GM12878 (cell line): ENCODE measurements at regions not wholly inside any gene's neighbourhood (a gene's known extent, or its start where the extent isn't known, plus 50 kb on each side); places are given as distances from the start of the nearest gene placed in this dataset.

Experiments used
- ATAC-seq: fragments of 200-7000 bp; cut with Tn5 transposase; 3 replicates; pipeline ENCODE4 v1.9.1; 2020; ENCODE audit warnings: mild to moderate bottlenecking, moderate library complexity
- BruUV-seq: library from RNA; stranded (reverse); fragments of 400-500 nt; replicated peaks from 2 replicates; lab custom pipeline; 2021; lab: Mats Ljungman, UMichigan
- CTCF ChIA-PET: fragments of 300-600 bp; sonication (Branson Sonifier 250); formaldehyde crosslinking; extraction: SDS; loops from one replicate; lab custom pipeline; 2021; ENCODE audit warnings: inconsistent platforms; lab: Yijun Ruan, JAX
- POLR2A ChIA-PET: fragments of 350-600 bp; formaldehyde crosslinking; extraction: SDS; loops from one replicate; lab custom pipeline; 2021; ENCODE audit warnings: inconsistent platforms; lab: Charles Lee
- RAD21 ChIA-PET: fragments of 300-600 bp; sonication (Branson Sonifier 250); formaldehyde crosslinking; loops from one replicate; lab custom pipeline; 2023; ENCODE audit warnings: antibody characterized with exemption; ENCODE audit not compliant: unreplicated experiment; lab: Charles Lee
- SMC1A ChIA-PET: fragments of 300-600 bp; sonication (Branson Sonifier 250); formaldehyde crosslinking; loops from one replicate; lab custom pipeline; 2023; ENCODE audit not compliant: unreplicated experiment, uncharacterized antibody; lab: Charles Lee
- DNase-seq: peaks from one replicate; pipeline ENCODE4 v3.0.0-alpha.2; 2011; ENCODE audit warnings: low read depth, low spot score
- FAIRE-seq: peaks from 3 replicates; lab custom pipeline; 2011; peaks lifted over from hg19 to GRCh38; lab: Jason Lieb, UNC
- H2AFZ ChIP-seq: 2 replicates; pipeline ENCODE4 v1.6.0; 2011; ENCODE audit warnings: low read depth, low read length, control low read depth; ENCODE audit not compliant: control insufficient read depth
- H3K27ac ChIP-seq: 2 replicates; pipeline ENCODE4 v1.5.1; 2011; ENCODE audit warnings: control low read depth; ENCODE audit not compliant: control insufficient read depth, insufficient read depth
- H3K27me3 ChIP-seq, 2 experiments: replicated peaks in 1 of 2; 2 replicates each; pipeline versions ENCODE4 v1.6.0 to v1.6.1; 2011; ENCODE audit warnings: low read length in 1 of 2; ENCODE audit not compliant: control insufficient read depth in 2 of 2, insufficient read depth in 2 of 2
- H3K36me3 ChIP-seq, 2 experiments: 2 replicates each; pipeline ENCODE4 v1.5.1; 2011; ENCODE audit warnings: low read length in 1 of 2; ENCODE audit not compliant: control insufficient read depth in 2 of 2, insufficient read depth in 2 of 2
- H3K4me1 ChIP-seq: 2 replicates; pipeline ENCODE4 v1.6.1; 2011; ENCODE audit warnings: mild to moderate bottlenecking, low read length, moderate library complexity, mixed read lengths; ENCODE audit not compliant: control insufficient read depth, insufficient read depth
- H3K4me2 ChIP-seq: 2 replicates; pipeline ENCODE4 v1.6.0; 2011; ENCODE audit warnings: control low read depth; ENCODE audit not compliant: control insufficient read depth, insufficient read depth
- H3K4me3 ChIP-seq: fragments of 200-600 bp; sonication (generic); 2 replicates; pipeline ENCODE4 v1.5.1; 2016
- H3K79me2 ChIP-seq: 2 replicates; pipeline ENCODE4 v1.6.0; 2011; ENCODE audit warnings: low read length; ENCODE audit not compliant: control insufficient read depth, insufficient read depth
- H3K9ac ChIP-seq: 2 replicates; pipeline ENCODE4 v1.8.0; 2011; ENCODE audit warnings: low read length, control low read depth, mixed read lengths; ENCODE audit not compliant: control insufficient read depth, insufficient read depth
- H3K9me3 ChIP-seq: replicated peaks from 3 replicates; pipeline ENCODE4 v1.5.1; 2011; ENCODE audit warnings: mild to moderate bottlenecking, low read length; ENCODE audit not compliant: control insufficient read depth, insufficient read depth
- H4K20me1 ChIP-seq: 2 replicates; pipeline ENCODE4 v1.6.0; 2011; ENCODE audit not compliant: control insufficient read depth, insufficient read depth
- ASH2L ChIP-seq: fragments of 300-600, 200-600 bp; sonication (generic); IDR thresholded peaks from 2 replicates; pipeline ENCODE4 v1.6.1; 2017; ENCODE audit warnings: low read depth, mild to moderate bottlenecking, borderline replicate concordance
- ATF7 ChIP-seq: fragments of 450-650 bp; IDR thresholded peaks from 2 replicates; pipeline ENCODE4 v1.6.1; 2016; ENCODE audit warnings: low read depth, mild to moderate bottlenecking
- BRCA1 ChIP-seq: IDR thresholded peaks from 2 replicates; pipeline ENCODE4 v1.6.1; 2011; ENCODE audit warnings: low read depth, low read length, improper control_type of control experiment
- CHD2 ChIP-seq: IDR thresholded peaks from 2 replicates; pipeline ENCODE4 v1.6.1; 2011; ENCODE audit warnings: low read depth, low read length, improper control_type of control experiment, borderline replicate concordance
- ELK1 ChIP-seq: IDR thresholded peaks from 2 replicates; pipeline ENCODE4 v1.6.1; 2012; ENCODE audit warnings: low read depth, low read length, improper control_type of control experiment
- JUNB ChIP-seq: IDR thresholded peaks from 2 replicates; pipeline ENCODE4 v1.6.1; 2016; ENCODE audit warnings: antibody characterized with exemption, mild to moderate bottlenecking
- NFXL1 ChIP-seq: fragments of 450-650 bp; IDR thresholded peaks from 2 replicates; pipeline ENCODE4 v1.6.1; 2017; ENCODE audit warnings: antibody characterized with exemption, mild to moderate bottlenecking, borderline replicate concordance
- POU2F2 ChIP-seq: IDR thresholded peaks from 3 replicates; pipeline ENCODE4 v1.6.1; 2011; ENCODE audit warnings: low read depth, mild to moderate bottlenecking, low read length, borderline replicate concordance
- RELA ChIP-seq: fragments of 450-650 bp; IDR thresholded peaks from 2 replicates; pipeline ENCODE4 v1.8.0; 2014; ENCODE audit warnings: borderline replicate concordance; ENCODE audit not compliant: partially characterized antibody
- ZBTB4 ChIP-seq: fragments of 450-650 bp; formaldehyde crosslinking; IDR thresholded peaks from 2 replicates; pipeline ENCODE4 v1.4.0; 2022; ENCODE audit warnings: mild to moderate bottlenecking, moderate library complexity
- ZZZ3 ChIP-seq: IDR thresholded peaks from 2 replicates; pipeline ENCODE4 v1.6.1; 2011; ENCODE audit warnings: low read depth; ENCODE audit not compliant: control insufficient read depth, insufficient read length
- WGBS: methylation state at CpG from one replicate; pipeline ENCODE4 v1.1.6; 2016; ENCODE audit warnings: low lambda C conversion rate; ENCODE audit not compliant: insufficient replicate concordance, insufficient coverage; ENCODE audit errors: missing lambda C conversion rate; 5-methylcytosine and 5-hydroxymethylcytosine counted together
- in situ Hi-C: fragments of 300-500 bp; cut with MboI; formaldehyde crosslinking; loops from 9 replicates; pipeline ENCODE4 v1.14.3; 2018; ENCODE audit warnings: mixed read lengths
- intact Hi-C: fragments of 100-400 bp; cut with micrococcal nuclease; formaldehyde crosslinking; loops from one replicate; pipeline ENCODE4 v1.14.2; 2022; ENCODE audit not compliant: unreplicated experiment
- TF ChIP-seq, protein P1 (sequence below): fragments of 450-650 bp; IDR thresholded peaks from 2 replicates; pipeline ENCODE4 v1.6.1; 2017; ENCODE audit warnings: mild to moderate bottlenecking, moderate library complexity
- TF ChIP-seq, protein P2 (sequence below): fragments of 450-650 bp; conservative IDR thresholded peaks from 2 replicates; pipeline ENCODE4 v1.6.1; 2017; ENCODE audit warnings: mild to moderate bottlenecking, moderate library complexity

- no peak for TF ChIP-seq CHD2
- TF ChIP-seq JUNB = no peak
- TF ChIP-seq ASH2L = no peak
- TF ChIP-seq ZBTB4 (CRISPR knock-in tag) = no peak
- TF ChIP-seq BRCA1 = no peak
- TF ChIP-seq ELK1 = no peak
- no peak for TF ChIP-seq RELA
- TF ChIP-seq NFXL1 = no peak
- TF ChIP-seq, all 136 proteins: peak for 0
These were observed 89.2 kb upstream of the ITGA4 start (continued) for GRCh38 chr2:181367906-181368435.

DNA sequence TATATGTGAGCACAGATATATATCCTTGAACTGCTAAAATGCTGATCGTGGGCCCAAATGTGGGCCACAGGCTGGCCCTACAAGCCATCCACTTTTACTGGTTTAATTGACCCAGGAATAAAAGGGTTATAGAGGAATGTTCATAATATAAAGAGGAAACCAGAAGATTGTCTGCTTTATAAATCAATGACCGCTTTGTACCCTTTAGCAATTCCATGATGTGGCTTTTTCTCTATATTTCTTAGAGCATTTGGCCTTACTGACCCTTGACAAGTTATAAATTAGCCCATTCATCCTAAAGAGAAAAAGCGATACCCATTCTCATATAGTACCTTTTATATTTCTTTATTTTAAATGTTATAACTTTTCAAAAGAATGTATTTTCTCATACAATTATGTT, 87.1 kb upstream of the ITGA4 start:
- no peaks in the 10 kb centered on the region for H3K36me3 ChIP-seq
- peaks cover 17% of the 10 kb centered on the region for H3K4me1 ChIP-seq
- H3K9me3 ChIP-seq = no peaks in the 10 kb centered on the region
- DNase-seq (no peak), ATAC-seq (no peak), FAIRE-seq (no peak)
- ChIA-PET RAD21 (no interaction called here), CTCF (no interaction called here), SMC1A (interaction anchor here (0.8 to 3.1 kb wide), 3 partner anchors 13 to 32 kb away, joined by 3 to 14 read pairs (median 3); no protein-coding TSS in a partner anchor), POLR2A (no interaction called here)
- intact Hi-C loops = no loop called here
- H3K4me2 ChIP-seq = no peak overlapping the region
- no peak overlapping the region for H3K4me3 ChIP-seq
- H3K27me3 ChIP-seq = no peaks in the 10 kb centered on the region
- no peak overlapping the region for H3K27ac ChIP-seq
- no peaks in the 10 kb centered on the region for H3K79me2 ChIP-seq
- BruUV-seq = no TSS peak
- WGBS = 94% methylated on average over 3 of the region's 3 CpGs
- H3K9ac ChIP-seq = no peak overlapping the region
- H2AFZ ChIP-seq = no peak overlapping the region
- in situ Hi-C loops = no loop called here
- no peaks in the 10 kb centered on the region for H4K20me1 ChIP-seq
- TF ChIP-seq ATF7 = no peak
- TF ChIP-seq POU2F2 = no peak
- no peak for TF ChIP-seq ZZZ3
- TF ChIP-seq, protein P1, sequence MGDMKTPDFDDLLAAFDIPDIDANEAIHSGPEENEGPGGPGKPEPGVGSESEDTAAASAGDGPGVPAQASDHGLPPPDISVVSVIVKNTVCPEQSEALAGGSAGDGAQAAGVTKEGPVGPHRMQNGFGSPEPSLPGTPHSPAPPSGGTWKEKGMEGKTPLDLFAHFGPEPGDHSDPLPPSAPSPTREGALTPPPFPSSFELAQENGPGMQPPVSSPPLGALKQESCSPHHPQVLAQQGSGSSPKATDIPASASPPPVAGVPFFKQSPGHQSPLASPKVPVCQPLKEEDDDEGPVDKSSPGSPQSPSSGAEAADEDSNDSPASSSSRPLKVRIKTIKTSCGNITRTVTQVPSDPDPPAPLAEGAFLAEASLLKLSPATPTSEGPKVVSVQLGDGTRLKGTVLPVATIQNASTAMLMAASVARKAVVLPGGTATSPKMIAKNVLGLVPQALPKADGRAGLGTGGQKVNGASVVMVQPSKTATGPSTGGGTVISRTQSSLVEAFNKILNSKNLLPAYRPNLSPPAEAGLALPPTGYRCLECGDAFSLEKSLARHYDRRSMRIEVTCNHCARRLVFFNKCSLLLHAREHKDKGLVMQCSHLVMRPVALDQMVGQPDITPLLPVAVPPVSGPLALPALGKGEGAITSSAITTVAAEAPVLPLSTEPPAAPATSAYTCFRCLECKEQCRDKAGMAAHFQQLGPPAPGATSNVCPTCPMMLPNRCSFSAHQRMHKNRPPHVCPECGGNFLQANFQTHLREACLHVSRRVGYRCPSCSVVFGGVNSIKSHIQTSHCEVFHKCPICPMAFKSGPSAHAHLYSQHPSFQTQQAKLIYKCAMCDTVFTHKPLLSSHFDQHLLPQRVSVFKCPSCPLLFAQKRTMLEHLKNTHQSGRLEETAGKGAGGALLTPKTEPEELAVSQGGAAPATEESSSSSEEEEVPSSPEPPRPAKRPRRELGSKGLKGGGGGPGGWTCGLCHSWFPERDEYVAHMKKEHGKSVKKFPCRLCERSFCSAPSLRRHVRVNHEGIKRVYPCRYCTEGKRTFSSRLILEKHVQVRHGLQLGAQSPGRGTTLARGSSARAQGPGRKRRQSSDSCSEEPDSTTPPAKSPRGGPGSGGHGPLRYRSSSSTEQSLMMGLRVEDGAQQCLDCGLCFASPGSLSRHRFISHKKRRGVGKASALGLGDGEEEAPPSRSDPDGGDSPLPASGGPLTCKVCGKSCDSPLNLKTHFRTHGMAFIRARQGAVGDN = no peak
- TF ChIP-seq, protein P2, sequence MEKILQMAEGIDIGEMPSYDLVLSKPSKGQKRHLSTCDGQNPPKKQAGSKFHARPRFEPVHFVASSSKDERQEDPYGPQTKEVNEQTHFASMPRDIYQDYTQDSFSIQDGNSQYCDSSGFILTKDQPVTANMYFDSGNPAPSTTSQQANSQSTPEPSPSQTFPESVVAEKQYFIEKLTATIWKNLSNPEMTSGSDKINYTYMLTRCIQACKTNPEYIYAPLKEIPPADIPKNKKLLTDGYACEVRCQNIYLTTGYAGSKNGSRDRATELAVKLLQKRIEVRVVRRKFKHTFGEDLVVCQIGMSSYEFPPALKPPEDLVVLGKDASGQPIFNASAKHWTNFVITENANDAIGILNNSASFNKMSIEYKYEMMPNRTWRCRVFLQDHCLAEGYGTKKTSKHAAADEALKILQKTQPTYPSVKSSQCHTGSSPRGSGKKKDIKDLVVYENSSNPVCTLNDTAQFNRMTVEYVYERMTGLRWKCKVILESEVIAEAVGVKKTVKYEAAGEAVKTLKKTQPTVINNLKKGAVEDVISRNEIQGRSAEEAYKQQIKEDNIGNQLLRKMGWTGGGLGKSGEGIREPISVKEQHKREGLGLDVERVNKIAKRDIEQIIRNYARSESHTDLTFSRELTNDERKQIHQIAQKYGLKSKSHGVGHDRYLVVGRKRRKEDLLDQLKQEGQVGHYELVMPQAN = no peak
